GM18511 (cell line): ENCODE measurements at regions not wholly inside any gene's neighbourhood (a gene's known extent, or its start where the extent isn't known, plus 50 kb on each side); places are given as distances from the start of the nearest gene placed in this dataset.
"Not testable (repeated sequence)": the region's sequence is repeated elsewhere in the genome, so short reads cannot be mapped to it uniquely, and the experiment has no call there.

Source experiments
- ATAC-seq: cut with Tn5 transposase; IDR thresholded peaks from one replicate; pipeline ENCODE4 v1.9.1; 2021; ENCODE audit warnings: mild to moderate bottlenecking, moderate library complexity; ENCODE audit not compliant: unreplicated experiment

- no peak for ATAC-seq
These were observed 1145.2 kb downstream of the AACS start for GRCh38 chr12:126210448-126210847.

DNA sequence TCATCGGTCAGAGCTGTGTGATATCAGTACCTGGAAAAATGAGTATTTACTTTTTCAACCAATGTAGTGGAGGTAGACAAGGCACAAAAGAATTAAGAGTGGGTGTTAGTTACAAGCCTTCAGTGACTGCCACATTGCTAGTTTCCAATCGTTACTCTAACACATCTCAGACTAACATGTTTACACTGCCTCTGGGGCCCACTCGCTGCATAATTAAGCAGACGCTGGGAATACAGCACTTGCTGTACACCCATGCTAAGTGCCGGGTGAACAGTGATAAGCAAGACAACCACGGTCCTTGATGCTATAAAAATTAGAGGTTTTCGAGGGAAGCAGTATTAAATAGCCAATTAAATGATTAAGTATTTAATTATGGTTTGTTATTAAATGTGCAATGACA is 1147.6 kb downstream of the AACS start:
- ATAC-seq, result no peak

DNA sequence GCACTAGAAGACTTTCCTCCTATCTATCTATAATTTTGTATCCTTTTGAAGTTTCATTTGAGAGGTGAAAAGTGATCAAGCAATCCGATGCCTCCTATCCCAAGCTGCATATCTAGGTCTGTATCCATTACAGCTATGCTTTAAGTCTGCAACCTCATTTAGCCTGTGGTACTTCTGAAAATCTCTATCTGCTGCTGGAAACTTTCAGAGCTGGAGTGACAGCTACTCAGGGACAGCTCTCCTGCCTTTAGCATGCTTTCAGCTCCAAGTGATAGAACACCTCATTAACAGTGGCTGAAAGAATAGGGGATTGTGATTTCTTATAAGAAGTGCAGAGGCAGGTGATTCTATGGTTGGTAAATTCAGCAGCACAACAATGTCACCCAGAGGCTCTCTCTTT is 1153.5 kb downstream of the AACS start:
- no peak for ATAC-seq

DNA sequence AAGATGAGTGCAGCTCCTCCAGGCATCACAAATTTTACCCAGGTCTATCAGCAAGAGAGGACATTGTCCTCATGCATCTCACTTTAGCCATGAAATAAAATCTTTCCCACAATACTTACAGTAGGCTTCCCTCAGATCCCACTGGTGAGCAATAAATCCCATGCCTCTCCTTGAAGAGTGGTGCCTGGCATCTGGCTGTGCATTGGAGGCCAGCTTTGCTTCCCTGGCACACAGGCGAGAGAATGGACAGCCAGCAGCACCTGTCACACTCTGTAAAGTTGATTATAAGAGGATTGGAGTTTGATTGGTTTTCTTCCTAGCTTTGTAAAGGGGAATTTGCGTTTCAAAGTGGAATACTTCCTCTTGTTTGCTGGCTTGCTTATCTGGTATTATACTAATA is 1153.9 kb downstream of the AACS start:
- ATAC-seq, result no peak

GRCh38 chr12:126219654-126220279 is 1154.5 kb downstream of the AACS start:
- ATAC-seq, result no peak

- ATAC-seq, result no peak
These were observed 1158.8 kb downstream of the AACS start for GRCh38 chr12:126224032-126224431.

- no peak for ATAC-seq
These were observed 1163.7 kb downstream of the AACS start for GRCh38 chr12:126228936-126229335.

GRCh38 chr12:126232711-126233110 is 1167.5 kb downstream of the AACS start:
- no peak for ATAC-seq

DNA sequence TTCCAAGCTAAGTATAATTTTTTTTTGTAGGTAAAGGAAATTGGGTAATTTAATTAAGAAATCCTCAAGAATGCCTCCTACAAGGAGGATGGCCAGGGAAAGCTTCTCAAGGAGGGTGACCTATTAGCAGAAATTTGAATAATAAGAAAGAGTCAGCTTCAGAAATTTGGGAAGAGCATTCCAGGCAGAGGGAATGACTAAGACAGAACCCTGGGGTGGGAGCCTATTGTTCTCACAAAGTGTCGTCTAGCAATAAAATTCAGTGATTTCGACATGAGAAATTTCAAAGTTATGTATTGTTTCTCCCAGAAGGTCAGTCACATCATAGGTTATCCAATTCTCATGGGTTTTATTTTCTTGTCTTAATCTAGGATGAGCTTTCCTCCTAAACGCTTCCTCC is 1168.4 kb downstream of the AACS start:
- no peak for ATAC-seq

DNA sequence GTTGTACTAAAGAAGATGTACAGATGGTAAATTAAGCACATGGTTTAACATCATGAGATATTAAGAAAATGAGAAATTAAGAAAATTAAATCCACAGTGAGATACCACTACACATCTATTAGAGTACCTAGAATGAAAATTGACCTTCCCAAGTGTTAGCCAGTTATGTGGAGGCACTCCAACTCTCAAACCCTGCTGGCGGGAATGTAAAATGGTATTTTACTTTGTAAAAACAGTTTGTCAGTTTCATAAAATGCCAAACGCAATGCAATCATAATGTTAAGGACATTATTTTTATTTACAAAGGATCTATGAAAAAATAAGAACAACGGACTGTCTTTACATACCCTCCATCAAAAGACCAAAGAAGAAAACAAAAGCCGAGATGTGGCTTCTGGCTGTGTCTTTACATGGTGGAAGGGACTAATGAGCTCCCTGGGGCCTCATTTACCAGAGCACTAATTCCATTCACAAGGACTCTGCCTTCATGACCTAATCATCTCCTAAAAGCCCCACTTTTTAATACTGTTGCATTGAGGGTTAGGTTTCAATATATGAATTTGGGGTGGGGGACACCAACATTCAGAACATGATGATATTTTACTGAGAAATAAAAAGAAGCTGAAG is 1178.7 kb downstream of the AACS start:
- no peak for ATAC-seq

GRCh38 chr12:126247936-126248335 is 1182.7 kb downstream of the AACS start:
- no peak for ATAC-seq

DNA sequence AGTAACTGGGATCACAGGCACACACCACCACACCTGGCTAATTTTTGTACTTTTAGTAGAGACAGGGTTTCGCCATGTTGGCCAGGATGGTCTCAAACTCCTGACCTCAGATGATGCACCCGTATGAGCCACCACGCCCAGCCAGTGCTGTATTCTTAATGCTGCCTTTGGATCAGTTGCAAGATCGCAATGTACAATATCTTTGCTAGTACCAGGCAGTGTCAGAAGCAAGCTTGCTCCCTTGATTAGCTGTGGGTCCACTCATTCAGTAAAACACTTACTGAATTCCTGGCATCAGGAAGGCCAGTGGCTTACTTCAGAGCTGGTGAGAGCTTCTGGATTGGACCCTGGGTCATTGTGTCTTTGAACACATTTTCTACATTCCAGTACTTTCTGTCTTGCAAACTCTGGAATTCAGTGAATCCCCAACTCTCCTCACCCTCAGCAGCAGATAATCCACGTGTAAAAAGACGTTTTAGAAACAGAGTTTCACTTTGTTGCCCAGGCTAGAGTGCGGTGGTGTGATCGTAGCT is 1183.7 kb downstream of the AACS start:
- ATAC-seq, result no peak

DNA sequence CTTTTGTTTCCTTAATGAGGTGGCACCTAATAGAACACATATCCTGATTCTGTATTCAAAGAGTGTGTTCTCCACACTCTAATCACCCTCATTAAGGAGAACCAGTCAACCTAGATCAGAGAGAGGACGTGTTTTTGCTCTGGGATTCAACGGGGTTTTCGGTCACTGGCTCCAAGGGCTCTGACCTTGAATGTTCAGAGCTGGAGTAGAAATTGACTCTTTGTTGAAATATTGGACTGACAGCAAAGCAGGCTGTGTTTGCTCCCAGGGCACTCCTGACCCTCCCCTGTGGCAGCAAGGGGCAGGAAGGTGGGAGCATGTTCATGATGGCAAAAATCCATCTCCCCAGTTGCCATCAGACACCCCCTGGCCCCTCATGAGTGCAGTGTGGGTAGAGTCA is 1193.0 kb downstream of the AACS start:
- ATAC-seq, result no peak

DNA sequence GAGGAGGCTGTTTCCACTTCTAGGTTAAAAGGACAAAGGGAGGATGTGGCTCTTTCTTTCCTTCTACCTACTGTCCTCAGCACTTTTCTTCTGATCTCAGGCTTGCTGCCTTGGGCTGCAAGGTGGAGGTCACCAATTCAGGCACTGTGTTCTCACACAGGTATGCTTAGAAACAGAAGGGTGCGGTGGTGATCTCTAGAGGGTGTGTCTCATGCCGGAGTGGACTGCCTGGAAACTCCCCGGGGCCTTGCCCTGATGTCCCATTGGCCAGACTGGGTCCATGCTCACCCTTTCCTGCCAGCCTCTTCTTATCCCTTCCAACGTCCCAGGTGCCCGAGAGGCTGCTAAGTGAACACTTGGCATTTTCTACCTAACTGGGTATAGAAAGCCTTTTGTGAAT is 1197.6 kb downstream of the AACS start:
- no peak for ATAC-seq

- ATAC-seq, result no peak
These were observed 1203.0 kb downstream of the AACS start for GRCh38 chr12:126268222-126268621.

DNA sequence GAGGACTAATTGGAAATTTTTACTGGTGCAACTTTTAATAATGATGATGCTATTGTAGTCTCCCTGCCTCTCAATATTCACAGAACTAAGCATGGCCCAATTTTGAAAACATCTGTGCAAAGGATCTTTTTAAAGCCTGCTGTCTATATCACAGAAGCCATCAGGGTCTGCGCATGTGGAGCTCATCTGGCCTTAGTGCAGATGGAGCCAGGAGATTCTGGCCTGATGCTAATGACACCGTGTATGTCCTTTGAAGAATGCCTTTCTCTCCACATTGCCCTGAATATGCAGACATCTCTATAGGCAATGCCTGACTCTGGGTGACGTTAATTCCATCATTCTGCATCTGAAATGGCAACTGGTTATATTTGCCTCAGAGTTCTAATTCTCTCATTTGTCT is 1205.9 kb downstream of the AACS start:
- ATAC-seq, result no peak

DNA sequence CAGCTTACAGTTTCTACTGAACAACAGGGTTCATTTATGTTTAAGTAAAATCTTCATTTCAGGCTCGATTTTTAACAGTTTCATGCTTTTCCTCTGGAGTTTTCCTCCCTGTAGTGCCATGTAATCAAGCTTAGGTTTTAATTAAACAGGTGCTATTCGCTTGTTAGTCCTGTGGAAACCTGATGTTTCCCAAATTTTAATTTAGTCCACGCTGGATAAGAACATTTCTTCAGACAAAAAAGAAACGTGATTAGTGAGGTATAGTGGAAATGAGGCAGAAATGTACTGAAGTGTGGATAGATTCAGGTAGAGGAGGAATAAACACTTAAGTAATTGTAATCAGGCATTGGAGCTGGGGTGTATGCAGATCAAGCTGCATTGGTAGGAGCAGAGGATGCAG is 1217.5 kb downstream of the AACS start:
- ATAC-seq, result no peak

- ATAC-seq, result no peak
These were observed 1221.0 kb downstream of the AACS start for GRCh38 chr12:126286203-126286602.

- ATAC-seq, result no peak
These were observed 1225.2 kb downstream of the AACS start for GRCh38 chr12:126290456-126290855.

DNA sequence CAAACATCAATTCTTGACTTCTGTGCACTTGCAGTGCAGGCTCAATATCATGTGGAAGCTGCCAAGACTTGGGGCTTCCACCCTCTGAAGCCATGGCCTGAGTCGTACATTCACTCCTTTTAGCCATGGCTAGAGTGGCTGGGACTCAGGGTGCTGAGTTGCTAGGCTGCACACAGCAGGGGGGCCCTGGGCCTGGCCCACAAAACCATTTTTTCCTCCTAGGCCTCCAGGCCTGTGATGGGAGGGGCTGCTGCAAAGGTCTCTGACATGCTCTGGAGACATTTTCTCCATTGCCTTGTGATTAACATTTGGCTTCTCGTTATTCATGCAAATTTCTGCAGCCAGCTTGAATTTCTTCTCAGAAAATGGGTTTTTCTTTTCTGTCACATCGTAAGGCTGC is 1226.8 kb downstream of the AACS start:
- ATAC-seq, result not testable (repeated sequence)

DNA sequence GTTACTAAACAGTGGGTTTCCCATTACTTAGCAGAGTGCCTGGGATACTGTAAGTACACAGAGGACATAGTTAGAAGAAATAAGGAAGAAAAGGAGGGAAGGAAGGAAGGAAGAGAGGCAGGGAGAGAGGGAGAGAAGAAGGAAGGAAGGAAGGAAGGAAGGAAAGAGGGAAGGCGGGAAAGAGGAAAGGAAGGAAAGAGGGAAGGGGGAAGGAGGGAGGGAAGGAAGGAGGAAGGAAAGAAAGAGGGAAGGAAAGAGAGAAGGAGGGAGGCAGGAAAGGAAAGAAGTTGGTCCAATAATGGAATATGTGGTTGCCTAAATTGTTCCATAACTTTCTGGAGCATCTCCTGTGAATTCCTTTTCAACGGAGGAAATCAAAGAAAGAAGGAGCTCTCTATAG is 1230.4 kb downstream of the AACS start:
- ATAC-seq, result no peak

DNA sequence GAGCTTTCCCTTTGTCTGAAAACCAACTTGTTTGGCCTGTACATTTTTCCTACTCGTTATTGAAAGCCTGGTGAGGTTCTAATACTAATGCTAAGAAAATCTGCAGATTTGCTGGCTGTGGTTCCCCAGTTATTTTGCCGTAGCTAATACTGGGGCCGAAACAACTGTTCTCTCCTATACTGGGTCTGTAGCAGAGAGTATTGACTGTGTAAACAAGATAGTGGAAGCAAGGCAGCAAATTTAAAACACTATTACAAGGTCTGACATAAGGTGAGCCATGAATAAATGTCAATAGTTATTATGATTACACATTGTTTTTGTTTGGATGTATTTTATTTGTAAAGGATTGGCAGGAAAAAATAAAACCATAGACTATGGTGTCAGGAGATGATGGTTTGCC is 1244.0 kb downstream of the AACS start:
- ATAC-seq, result no peak

DNA sequence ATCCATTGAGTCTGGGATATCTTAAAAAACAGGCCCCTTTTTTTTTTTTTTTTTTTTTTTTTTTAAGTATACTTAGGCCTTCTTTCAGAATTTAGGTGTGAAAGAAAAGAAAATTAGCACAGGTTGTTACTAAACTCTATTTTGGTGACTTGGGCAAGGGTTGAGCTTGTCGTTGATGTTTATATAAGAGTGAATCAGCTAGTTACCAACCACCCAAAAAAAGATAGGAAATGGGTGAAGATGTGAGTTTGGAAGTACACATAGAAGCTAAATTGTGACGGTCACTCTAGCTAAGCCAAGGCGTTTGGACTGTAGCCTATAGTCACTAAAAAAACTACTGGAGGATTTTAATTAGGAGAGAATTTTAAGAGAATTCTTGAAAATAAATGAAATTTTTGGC is 1247.2 kb downstream of the AACS start:
- ATAC-seq, result no peak
